Endodermal cell (in vitro differentiated cells): ENCODE measurements at regions not wholly inside any gene's neighbourhood (a gene's known extent, or its start where the extent isn't known, plus 50 kb on each side); places are given as distances from the start of the nearest gene placed in this dataset.

Source experiments
- DNase-seq: peaks from one replicate; pipeline ENCODE4 v3.0.0-alpha.2; 2017
- H3K27ac ChIP-seq: 2 replicates; pipeline ENCODE4 v1.5.1; 2013; ENCODE audit warnings: mild to moderate bottlenecking, low read depth, low read length, moderate library complexity
- H3K27me3 ChIP-seq: 2 replicates; pipeline ENCODE4 v1.6.1; 2013; ENCODE audit warnings: mild to moderate bottlenecking, low read length, moderate library complexity; ENCODE audit not compliant: insufficient read depth, control insufficient read depth, poor library complexity, severe bottlenecking
- H3K36me3 ChIP-seq: 2 replicates; pipeline ENCODE4 v1.7.0; 2013; ENCODE audit warnings: mild to moderate bottlenecking, low read length, moderate library complexity; ENCODE audit not compliant: control insufficient read depth, insufficient read depth
- H3K4me1 ChIP-seq: one replicate; pipeline ENCODE4 v1.7.0; 2013; ENCODE audit warnings: low read length; ENCODE audit not compliant: control insufficient read depth, insufficient read depth
- H3K4me3 ChIP-seq: 2 replicates; pipeline ENCODE4 v1.5.1; 2013; ENCODE audit warnings: mild to moderate bottlenecking, low read length, moderate library complexity
- H3K9ac ChIP-seq: 2 replicates; pipeline ENCODE4 v1.6.1; 2013; ENCODE audit warnings: mild to moderate bottlenecking, low read length, moderate library complexity; ENCODE audit not compliant: poor library complexity, severe bottlenecking; ENCODE audit errors: extremely low read depth
- H3K9me3 ChIP-seq: 2 replicates; pipeline ENCODE4 v1.6.1; 2013; ENCODE audit warnings: mild to moderate bottlenecking, low read length, moderate library complexity; ENCODE audit not compliant: control insufficient read depth
- H3K27ac Mint-ChIP-seq: 2 replicates; pipeline ENCODE4 v1.8.0; 2020; ENCODE audit warnings: mixed read lengths
- H3K27me3 Mint-ChIP-seq: 2 replicates; pipeline ENCODE4 v1.8.0; 2021; ENCODE audit warnings: mild to moderate bottlenecking, mixed read lengths; ENCODE audit not compliant: insufficient read depth
- H3K36me3 Mint-ChIP-seq: 2 replicates; pipeline ENCODE4 v1.8.0; 2020; ENCODE audit warnings: low read depth, mixed read lengths
- H3K4me1 Mint-ChIP-seq: 2 replicates; pipeline ENCODE4 v1.8.0; 2020; ENCODE audit warnings: mixed read lengths
- H3K4me3 Mint-ChIP-seq: 2 replicates; pipeline ENCODE4 v1.8.0; 2020; ENCODE audit warnings: mild to moderate bottlenecking, moderate library complexity, mixed read lengths
- H3K9me3 Mint-ChIP-seq: 2 replicates; pipeline ENCODE4 v1.8.0; 2020; ENCODE audit warnings: mild to moderate bottlenecking, mixed read lengths
- CTCF ChIP-seq: fragments of 200-600 bp; sonication (generic); conservative IDR thresholded peaks from 2 replicates; pipeline ENCODE4 v1.5.0; 2021; ENCODE audit warnings: antibody characterized with exemption, mild to moderate bottlenecking
- WGBS, 2 experiments: methylation state at CpG; one replicate each; pipeline versions ENCODE4 v1.1.5 to v1.1.7; 2013; ENCODE audit warnings: missing lambda C conversion rate in 2 of 2, mixed read lengths in 1 of 2; ENCODE audit not compliant: insufficient coverage in 1 of 2, insufficient read length in 1 of 2; 5-methylcytosine and 5-hydroxymethylcytosine counted together

- H3K27ac Mint-ChIP-seq, result no peak overlapping the region
- Histone ChIP-seq H3K4me1 (peaks cover 3% of the 10 kb centered on the region), H3K9me3 (peaks cover 6% of the 10 kb centered on the region), H3K9ac (no peak overlapping the region), H3K4me3 (no peak overlapping the region), H3K27ac (no peak overlapping the region), H3K36me3 (no peaks in the 10 kb centered on the region), H3K27me3 (peaks cover 36% of the 10 kb centered on the region)
- peaks cover 15% of the 10 kb centered on the region for H3K4me1 Mint-ChIP-seq
- peaks cover 44% of the 10 kb centered on the region for H3K27me3 Mint-ChIP-seq
- H3K9me3 Mint-ChIP-seq, result no peaks in the 10 kb centered on the region
- WGBS, 2 experiments, result 86 to 96% methylated on average over 2 to 3 of the region's 3 CpGs
- no peak for TF ChIP-seq CTCF
- H3K36me3 Mint-ChIP-seq, result no peaks in the 10 kb centered on the region
- no peak for DNase-seq
- no peak overlapping the region for H3K4me3 Mint-ChIP-seq
Observed at GRCh38 chr11:110860461-110860860, 148.2 kb upstream of the ARHGAP20 start.

- Histone ChIP-seq H3K4me1 (peaks cover 3% of the 10 kb centered on the region), H3K9ac (no peak overlapping the region), H3K4me3 (no peak overlapping the region), H3K27me3 (peaks cover 40% of the 10 kb centered on the region), H3K36me3 (no peaks in the 10 kb centered on the region), H3K27ac (no peak overlapping the region), H3K9me3 (peaks cover 10% of the 10 kb centered on the region)
- TF ChIP-seq CTCF, result no peak
- peaks cover 13% of the 10 kb centered on the region for H3K4me1 Mint-ChIP-seq
- 91 to 100% methylated on average over 5 of the region's 6 CpGs for WGBS, 2 experiments
- no peak overlapping the region for H3K4me3 Mint-ChIP-seq
- no peak overlapping the region for H3K27ac Mint-ChIP-seq
- H3K9me3 Mint-ChIP-seq, result no peaks in the 10 kb centered on the region
- no peak for DNase-seq
- H3K36me3 Mint-ChIP-seq, result no peaks in the 10 kb centered on the region
- H3K27me3 Mint-ChIP-seq, result peaks cover 44% of the 10 kb centered on the region
Observed at GRCh38 chr11:110859998-110860397, 147.8 kb upstream of the ARHGAP20 start.

GRCh38 chr11:110859240-110859840, 147.1 kb upstream of the ARHGAP20 start:
- no peak for DNase-seq
- Histone ChIP-seq H3K27ac (no peak overlapping the region), H3K9me3 (peaks cover 15% of the 10 kb centered on the region), H3K9ac (no peak overlapping the region), H3K4me3 (no peak overlapping the region), H3K36me3 (no peaks in the 10 kb centered on the region), H3K27me3 (peaks cover 45% of the 10 kb centered on the region), H3K4me1 (peaks cover 3% of the 10 kb centered on the region)
- no peaks in the 10 kb centered on the region for H3K9me3 Mint-ChIP-seq
- no peak overlapping the region for H3K4me3 Mint-ChIP-seq
- 92% methylated on average over 4 of the region's 5 CpGs; no CpG with 5 or more reads in 1 of the 2 experiments for WGBS, 2 experiments
- H3K36me3 Mint-ChIP-seq, result no peaks in the 10 kb centered on the region
- H3K4me1 Mint-ChIP-seq, result peaks cover 13% of the 10 kb centered on the region
- no peak overlapping the region for H3K27ac Mint-ChIP-seq
- TF ChIP-seq CTCF, result no peak
- peaks cover 50% of the 10 kb centered on the region for H3K27me3 Mint-ChIP-seq
